Ramos (cell line): ENCODE measurements at regions not wholly inside any gene's neighbourhood (a gene's known extent, or its start where the extent isn't known, plus 50 kb on each side); places are given as distances from the start of the nearest gene placed in this dataset.

Experiments used
- in situ Hi-C: fragments of 300-500 bp; cut with MboI; formaldehyde crosslinking; loops from one replicate; pipeline ENCODE4 v1.14.3; 2022; ENCODE audit warnings: low sequenced_read_pairs; ENCODE audit not compliant: unreplicated experiment

GRCh38 chr2:116645155-116645554 lies 1169.3 kb upstream of the DDX18 start:
- in situ Hi-C loops = no loop called here

DNA sequence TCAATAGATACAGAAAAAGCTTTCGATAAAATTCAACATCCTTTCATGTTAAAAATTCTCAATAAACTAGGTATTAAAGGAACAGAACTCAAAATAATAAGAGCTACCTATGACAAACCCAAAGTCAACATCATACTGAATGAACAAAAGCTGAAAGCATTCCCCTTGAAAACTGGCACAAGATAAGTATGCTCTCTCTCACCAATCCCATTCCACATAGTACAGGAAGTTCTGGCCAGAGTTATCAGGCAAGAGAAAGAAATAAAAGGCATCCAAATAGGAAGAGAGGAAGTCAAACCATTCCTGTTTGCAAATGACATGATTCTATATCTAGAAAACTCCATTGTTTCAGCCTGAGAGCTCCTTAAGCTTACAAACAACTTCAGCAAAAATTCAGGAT lies 1145.8 kb upstream of the DDX18 start:
- in situ Hi-C loops = no loop called here

GRCh38 chr2:116669782-116670181 lies 1144.7 kb upstream of the DDX18 start:
- in situ Hi-C loops = no loop called here

GRCh38 chr2:116674188-116674587 lies 1140.3 kb upstream of the DDX18 start:
- in situ Hi-C loops = no loop called here

GRCh38 chr2:116676776-116677175 lies 1137.7 kb upstream of the DDX18 start:
- in situ Hi-C loops = no loop called here

GRCh38 chr2:116680256-116680936 lies 1134.1 kb upstream of the DDX18 start:
- in situ Hi-C loops = no loop called here

DNA sequence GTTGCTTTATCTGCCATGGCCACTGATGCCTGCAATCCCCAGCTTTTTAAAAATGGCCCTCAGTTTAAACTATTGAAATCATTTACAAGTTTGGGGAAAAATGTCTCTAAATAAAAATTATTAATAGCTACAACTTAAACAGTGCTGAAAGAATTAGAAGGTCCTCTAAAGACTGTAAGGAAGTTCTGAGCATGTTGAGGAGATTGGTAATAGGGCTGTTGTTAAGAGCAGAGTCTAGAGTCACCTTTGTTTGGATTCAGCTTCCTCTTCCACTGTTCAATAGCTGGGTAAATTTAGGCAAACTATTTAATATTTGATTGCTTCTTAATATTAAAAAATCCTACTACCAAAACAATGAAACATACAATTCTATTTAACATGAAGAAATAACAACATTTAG lies 1127.1 kb upstream of the DDX18 start:
- in situ Hi-C loops = no loop called here

DNA sequence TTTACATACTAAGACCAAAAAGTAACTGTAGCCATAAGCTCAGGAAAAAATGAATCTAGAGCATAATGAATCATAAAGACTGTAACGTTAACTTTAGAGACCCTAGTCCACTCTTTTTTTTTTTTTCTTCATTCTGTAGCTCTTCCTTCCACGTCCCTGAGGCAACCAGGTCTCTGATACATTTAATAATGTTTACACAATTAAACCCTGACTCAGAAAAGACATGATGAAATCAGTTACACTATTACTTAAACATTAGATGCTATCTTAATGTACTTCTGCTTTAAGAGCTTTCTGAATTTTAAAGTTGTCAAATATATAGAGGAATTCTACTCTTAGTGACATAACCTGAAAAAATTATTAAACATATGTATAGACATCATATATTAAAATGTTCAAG lies 1121.5 kb upstream of the DDX18 start:
- in situ Hi-C loops = no loop called here

DNA sequence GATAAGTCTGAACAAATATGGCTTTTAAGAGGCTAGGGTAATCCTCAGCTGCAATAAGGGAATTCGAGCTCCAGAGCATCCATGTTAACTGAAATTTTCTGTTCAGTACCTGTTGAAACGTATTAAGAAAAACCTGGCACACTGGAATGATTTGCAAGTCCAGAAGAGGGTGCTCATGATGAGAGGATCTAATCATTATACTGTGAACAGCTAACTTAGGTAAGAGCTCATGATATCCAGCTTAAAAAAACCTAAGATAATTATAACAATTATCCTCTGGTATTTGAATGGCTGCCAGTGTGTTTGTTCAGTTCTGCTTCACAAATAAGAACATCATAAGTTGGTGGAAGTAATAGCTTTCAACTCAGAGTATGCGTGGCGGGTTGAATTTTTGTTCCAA lies 1118.3 kb upstream of the DDX18 start:
- in situ Hi-C loops = no loop called here

DNA sequence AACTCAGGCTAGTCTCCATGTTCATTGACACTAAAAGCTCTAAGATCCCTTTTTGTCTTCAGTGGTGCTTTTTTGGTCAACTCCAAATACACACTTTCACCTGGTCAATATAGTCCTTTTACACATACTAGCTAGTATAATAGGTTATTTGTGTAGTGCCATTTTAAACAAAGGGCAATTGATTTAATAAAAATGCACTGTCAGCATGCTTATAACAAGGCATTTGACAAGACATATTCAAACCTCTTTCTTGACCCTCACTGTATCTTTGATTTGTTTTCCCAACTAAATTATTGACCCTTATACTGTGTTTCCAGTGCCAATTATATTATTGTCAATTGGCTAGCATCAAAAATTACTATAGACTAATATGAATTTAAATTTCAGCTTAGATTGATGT lies 1117.6 kb upstream of the DDX18 start:
- in situ Hi-C loops = no loop called here

GRCh38 chr2:116706396-116706795 lies 1108.1 kb upstream of the DDX18 start:
- in situ Hi-C loops = no loop called here

- in situ Hi-C loops = no loop called here
Observed at GRCh38 chr2:116716038-116716437, 1098.5 kb upstream of the DDX18 start.

GRCh38 chr2:116716444-116716843 lies 1098.0 kb upstream of the DDX18 start:
- in situ Hi-C loops = no loop called here

DNA sequence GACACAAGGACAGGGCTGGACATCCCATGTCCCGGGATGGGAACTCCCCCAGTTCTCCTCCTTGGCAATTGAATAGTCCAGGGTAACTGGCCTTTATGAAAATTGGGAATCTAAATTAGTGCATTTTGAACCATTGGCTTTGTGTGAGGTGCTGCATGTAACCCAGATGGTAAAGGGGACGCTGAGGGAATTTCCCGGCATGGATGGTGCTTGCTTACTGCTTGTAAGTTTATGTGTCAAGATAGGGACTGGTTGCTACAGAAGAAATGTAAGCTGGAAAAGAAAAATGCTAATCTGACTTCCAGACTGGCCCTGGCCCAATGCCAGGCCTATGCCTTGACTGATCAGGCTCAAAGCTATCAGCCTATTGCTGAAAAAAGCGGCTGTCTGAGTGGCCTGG lies 1096.7 kb upstream of the DDX18 start:
- in situ Hi-C loops = no loop called here

GRCh38 chr2:116718451-116718850 lies 1096.0 kb upstream of the DDX18 start:
- in situ Hi-C loops = no loop called here

DNA sequence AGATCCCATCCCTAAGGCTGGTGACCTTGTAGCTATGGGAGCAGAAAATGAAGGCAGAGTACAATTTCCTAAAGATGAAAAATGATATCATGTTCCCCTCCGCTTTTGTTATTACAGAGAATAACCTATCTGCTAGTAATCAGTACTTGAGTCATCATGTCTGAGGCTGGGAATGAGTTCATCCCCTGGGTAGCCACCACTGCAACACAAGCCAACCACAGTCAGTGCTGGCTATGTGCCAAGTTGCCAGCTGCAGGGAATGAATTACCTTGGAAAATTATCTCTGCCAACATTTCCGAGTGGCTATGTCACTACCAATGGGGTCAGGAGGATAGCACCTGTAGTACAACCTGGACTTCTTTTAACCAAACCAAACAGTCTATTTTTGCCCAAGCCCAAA lies 1094.7 kb upstream of the DDX18 start:
- in situ Hi-C loops = no loop called here

GRCh38 chr2:116724550-116724949 lies 1089.9 kb upstream of the DDX18 start:
- in situ Hi-C loops = no loop called here

- in situ Hi-C loops = no loop called here
Observed at GRCh38 chr2:116732322-116732721, 1082.2 kb upstream of the DDX18 start.

DNA sequence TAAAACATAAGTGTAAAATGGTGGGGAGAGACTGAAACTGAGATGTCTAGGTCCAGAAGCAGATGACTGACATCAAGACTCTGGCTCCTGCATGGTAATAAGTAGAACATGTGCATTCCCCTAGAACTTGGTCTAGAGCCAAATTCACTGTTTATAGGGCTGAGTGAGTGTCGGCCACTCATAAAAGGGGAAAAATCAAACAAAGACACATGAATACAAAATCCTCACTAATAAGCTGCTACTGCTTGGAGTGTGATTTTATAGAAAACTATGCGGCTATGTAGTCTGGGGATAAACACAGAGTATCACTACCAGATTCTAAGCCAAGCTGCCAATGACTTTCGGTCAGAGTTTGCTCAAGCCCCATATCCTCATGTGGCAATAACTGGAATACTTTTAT lies 1080.8 kb upstream of the DDX18 start:
- in situ Hi-C loops = no loop called here

GRCh38 chr2:116737951-116738350 lies 1076.5 kb upstream of the DDX18 start:
- in situ Hi-C loops = no loop called here

GRCh38 chr2:116747103-116747502 lies 1067.4 kb upstream of the DDX18 start:
- in situ Hi-C loops = no loop called here

GRCh38 chr2:116749994-116750393 lies 1064.5 kb upstream of the DDX18 start:
- in situ Hi-C loops = no loop called here
